Sigmoid colon (tissue), 4 donors: ENCODE measurements at regions not wholly inside any gene's neighbourhood (a gene's known extent, or its start where the extent isn't known, plus 50 kb on each side); places are given as distances from the start of the nearest gene placed in this dataset.

Experiments used
- EP300 ChIP-seq, 4 donors: sonication (generic); formaldehyde crosslinking; IDR thresholded peaks; one replicate each; pipeline ENCODE4 v1.6.1; 2017; ENCODE audit warnings: antibody characterized with exemption in 4 of 4
- TF ChIP-seq, protein P1 (sequence below), 4 experiments: fragments of 450-650 bp in 3 of 4; fragments of 200-600 bp in 1 of 4; IDR thresholded peaks; one replicate each; pipeline ENCODE4 v1.5.1; 2016 to 2019; ENCODE audit warnings: antibody characterized with exemption in 4 of 4, mild to moderate bottlenecking in 3 of 4, moderate library complexity in 2 of 4

GRCh38 chr2:80930777-80931176, 626.2 kb upstream of the LRRTM1 start:
- TF ChIP-seq EP300 (IDR thresholded peaks at IDR 0.05), result no peak
- TF ChIP-seq, protein P1, sequence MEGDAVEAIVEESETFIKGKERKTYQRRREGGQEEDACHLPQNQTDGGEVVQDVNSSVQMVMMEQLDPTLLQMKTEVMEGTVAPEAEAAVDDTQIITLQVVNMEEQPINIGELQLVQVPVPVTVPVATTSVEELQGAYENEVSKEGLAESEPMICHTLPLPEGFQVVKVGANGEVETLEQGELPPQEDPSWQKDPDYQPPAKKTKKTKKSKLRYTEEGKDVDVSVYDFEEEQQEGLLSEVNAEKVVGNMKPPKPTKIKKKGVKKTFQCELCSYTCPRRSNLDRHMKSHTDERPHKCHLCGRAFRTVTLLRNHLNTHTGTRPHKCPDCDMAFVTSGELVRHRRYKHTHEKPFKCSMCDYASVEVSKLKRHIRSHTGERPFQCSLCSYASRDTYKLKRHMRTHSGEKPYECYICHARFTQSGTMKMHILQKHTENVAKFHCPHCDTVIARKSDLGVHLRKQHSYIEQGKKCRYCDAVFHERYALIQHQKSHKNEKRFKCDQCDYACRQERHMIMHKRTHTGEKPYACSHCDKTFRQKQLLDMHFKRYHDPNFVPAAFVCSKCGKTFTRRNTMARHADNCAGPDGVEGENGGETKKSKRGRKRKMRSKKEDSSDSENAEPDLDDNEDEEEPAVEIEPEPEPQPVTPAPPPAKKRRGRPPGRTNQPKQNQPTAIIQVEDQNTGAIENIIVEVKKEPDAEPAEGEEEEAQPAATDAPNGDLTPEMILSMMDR (IDR thresholded peaks at IDR 0.05), result no peak
